Right lobe of liver (tissue), 4 donors: ENCODE measurements at regions not wholly inside any gene's neighbourhood (a gene's known extent, or its start where the extent isn't known, plus 50 kb on each side); places are given as distances from the start of the nearest gene placed in this dataset.

Experiments used
- POLR2A ChIP-seq: fragments of 450-650 bp; IDR thresholded peaks from one replicate; pipeline ENCODE4 v1.6.1; 2017; ENCODE audit warnings: antibody characterized with exemption, mild to moderate bottlenecking
- TF ChIP-seq, protein P1 (sequence below), 4 donors: fragments of 200-600 bp in 3 of 4; fragments of 450-650 bp in 1 of 4; IDR thresholded peaks; one replicate each; pipeline versions ENCODE4 v1.5.1 to v1.8.0; 2016 to 2022; ENCODE audit warnings: antibody characterized with exemption in 4 of 4, mild to moderate bottlenecking in 2 of 4
- donor health status: DM: no; HTN: no; CAD: no.
- donor health status: DM: no; HTN: no; CAD: no.
- donor health status: DM: no; HTN: yes; CAD: no.

DNA sequence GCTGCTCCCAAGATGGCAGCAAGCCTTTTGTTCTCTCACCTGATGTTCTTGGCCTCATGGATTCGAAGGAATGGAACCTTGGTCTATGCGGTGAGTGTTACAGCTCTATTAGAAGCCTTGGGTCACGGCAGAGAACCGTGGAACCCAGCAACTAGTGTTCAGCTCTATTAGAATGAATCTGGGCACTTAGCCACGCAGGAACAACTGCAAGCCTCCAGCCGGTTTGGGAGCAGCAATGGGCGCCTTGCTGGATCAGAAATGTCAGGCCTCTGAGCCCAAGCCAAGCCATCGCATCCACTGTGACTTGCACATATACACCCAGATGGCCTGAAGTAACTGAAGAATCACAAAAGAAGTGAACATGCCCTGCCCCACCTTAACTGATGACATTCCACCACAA lies 1100.7 kb upstream of the PRR20A start:
- no peak for TF ChIP-seq POLR2A
- TF ChIP-seq, protein P1, sequence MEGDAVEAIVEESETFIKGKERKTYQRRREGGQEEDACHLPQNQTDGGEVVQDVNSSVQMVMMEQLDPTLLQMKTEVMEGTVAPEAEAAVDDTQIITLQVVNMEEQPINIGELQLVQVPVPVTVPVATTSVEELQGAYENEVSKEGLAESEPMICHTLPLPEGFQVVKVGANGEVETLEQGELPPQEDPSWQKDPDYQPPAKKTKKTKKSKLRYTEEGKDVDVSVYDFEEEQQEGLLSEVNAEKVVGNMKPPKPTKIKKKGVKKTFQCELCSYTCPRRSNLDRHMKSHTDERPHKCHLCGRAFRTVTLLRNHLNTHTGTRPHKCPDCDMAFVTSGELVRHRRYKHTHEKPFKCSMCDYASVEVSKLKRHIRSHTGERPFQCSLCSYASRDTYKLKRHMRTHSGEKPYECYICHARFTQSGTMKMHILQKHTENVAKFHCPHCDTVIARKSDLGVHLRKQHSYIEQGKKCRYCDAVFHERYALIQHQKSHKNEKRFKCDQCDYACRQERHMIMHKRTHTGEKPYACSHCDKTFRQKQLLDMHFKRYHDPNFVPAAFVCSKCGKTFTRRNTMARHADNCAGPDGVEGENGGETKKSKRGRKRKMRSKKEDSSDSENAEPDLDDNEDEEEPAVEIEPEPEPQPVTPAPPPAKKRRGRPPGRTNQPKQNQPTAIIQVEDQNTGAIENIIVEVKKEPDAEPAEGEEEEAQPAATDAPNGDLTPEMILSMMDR (IDR thresholded peaks at IDR 0.05) = no peak
